Hepatocyte (in vitro differentiated cells): ENCODE measurements at regions not wholly inside any gene's neighbourhood (a gene's known extent, or its start where the extent isn't known, plus 50 kb on each side); places are given as distances from the start of the nearest gene placed in this dataset.

Experiments
- EZH2 ChIP-seq: fragments of 200-600 bp; sonication (generic); IDR thresholded peaks from 2 replicates; pipeline ENCODE4 v1.6.1; 2016; ENCODE audit warnings: antibody characterized with exemption, mild to moderate bottlenecking, borderline replicate concordance
- TF ChIP-seq, protein P1 (sequence below): fragments of 200-600 bp; sonication (generic); IDR thresholded peaks from 2 replicates; pipeline ENCODE4 v1.5.1; 2016; ENCODE audit warnings: antibody characterized with exemption, mild to moderate bottlenecking; ENCODE audit not compliant: poor library complexity

DNA sequence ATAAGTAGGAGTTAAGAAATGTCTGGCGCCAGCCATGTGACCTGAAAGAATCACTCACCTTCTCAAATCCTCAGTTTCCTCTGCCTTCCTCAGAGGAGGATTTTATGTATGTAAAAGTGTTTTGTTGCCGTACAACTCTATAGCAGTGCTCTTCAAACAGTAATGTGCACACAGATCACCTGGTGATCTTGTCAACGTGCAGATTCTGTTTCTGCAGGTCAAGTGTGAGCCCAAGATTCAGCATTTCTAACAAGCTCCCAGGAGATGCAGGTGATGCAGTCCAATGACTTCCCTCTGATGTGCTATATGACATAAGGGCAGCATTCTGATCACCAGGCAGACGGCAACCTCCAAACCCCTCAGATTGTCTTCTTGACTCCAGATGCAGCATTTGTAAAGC, 83.7 kb downstream of the CDC7 start:
- TF ChIP-seq, protein P1, sequence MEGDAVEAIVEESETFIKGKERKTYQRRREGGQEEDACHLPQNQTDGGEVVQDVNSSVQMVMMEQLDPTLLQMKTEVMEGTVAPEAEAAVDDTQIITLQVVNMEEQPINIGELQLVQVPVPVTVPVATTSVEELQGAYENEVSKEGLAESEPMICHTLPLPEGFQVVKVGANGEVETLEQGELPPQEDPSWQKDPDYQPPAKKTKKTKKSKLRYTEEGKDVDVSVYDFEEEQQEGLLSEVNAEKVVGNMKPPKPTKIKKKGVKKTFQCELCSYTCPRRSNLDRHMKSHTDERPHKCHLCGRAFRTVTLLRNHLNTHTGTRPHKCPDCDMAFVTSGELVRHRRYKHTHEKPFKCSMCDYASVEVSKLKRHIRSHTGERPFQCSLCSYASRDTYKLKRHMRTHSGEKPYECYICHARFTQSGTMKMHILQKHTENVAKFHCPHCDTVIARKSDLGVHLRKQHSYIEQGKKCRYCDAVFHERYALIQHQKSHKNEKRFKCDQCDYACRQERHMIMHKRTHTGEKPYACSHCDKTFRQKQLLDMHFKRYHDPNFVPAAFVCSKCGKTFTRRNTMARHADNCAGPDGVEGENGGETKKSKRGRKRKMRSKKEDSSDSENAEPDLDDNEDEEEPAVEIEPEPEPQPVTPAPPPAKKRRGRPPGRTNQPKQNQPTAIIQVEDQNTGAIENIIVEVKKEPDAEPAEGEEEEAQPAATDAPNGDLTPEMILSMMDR = no peak
- no peak for TF ChIP-seq EZH2
